Gastroesophageal sphincter (tissue), 3 donors: ENCODE measurements at regions not wholly inside any gene's neighbourhood (a gene's known extent, or its start where the extent isn't known, plus 50 kb on each side); places are given as distances from the start of the nearest gene placed in this dataset.

Source experiments
- CTCF ChIP-seq, 4 experiments: fragments of 200-600 bp in 2 of 4; fragments of 450-650 bp in 2 of 4; sonication (generic) in 1 of 4; IDR thresholded peaks; one replicate each; pipeline ENCODE4 v1.5.1; 2017 to 2019; ENCODE audit warnings: antibody characterized with exemption in 4 of 4, mild to moderate bottlenecking in 2 of 4, moderate library complexity in 2 of 4
- EP300 ChIP-seq: sonication (generic); formaldehyde crosslinking; IDR thresholded peaks from one replicate; pipeline ENCODE4 v1.6.1; 2017; ENCODE audit warnings: antibody characterized with exemption, mild to moderate bottlenecking
- POLR2A ChIP-seq, 2 donors: fragments of 450-650 bp; IDR thresholded peaks; one replicate each; pipeline ENCODE4 v1.6.1; 2017; ENCODE audit warnings: antibody characterized with exemption in 2 of 2, mild to moderate bottlenecking in 2 of 2, moderate library complexity in 1 of 2

GRCh38 chr4:115325836-115326235 is 212.4 kb upstream of the NDST4 start:
- TF ChIP-seq POLR2A (IDR thresholded peaks at IDR 0.05) = no peak
- TF ChIP-seq CTCF (IDR thresholded peaks at IDR 0.05) = no peak
- no peak for TF ChIP-seq EP300
